GM12878 (cell line): ENCODE measurements at regions not wholly inside any gene's neighbourhood (a gene's known extent, or its start where the extent isn't known, plus 50 kb on each side); places are given as distances from the start of the nearest gene placed in this dataset.

Experiments
- CTCF ChIP-seq, 3 experiments: IDR thresholded peaks in 2 of 3; conservative IDR thresholded peaks in 1 of 3; 2 replicates each; pipeline ENCODE4 v1.5.1; 2011; ENCODE audit warnings: low read depth in 3 of 3, low read length in 3 of 3, mild to moderate bottlenecking in 3 of 3, control low read depth in 2 of 3, moderate library complexity in 2 of 3, inconsistent platforms in 1 of 3, mixed read lengths in 1 of 3; ENCODE audit not compliant: control insufficient read depth in 2 of 3, insufficient read depth in 1 of 3; ENCODE audit errors: extremely low read depth in 1 of 3
- FOS ChIP-seq: IDR thresholded peaks from 3 replicates; pipeline ENCODE4 v1.6.1; 2011; ENCODE audit warnings: borderline replicate concordance; ENCODE audit not compliant: insufficient read length; ENCODE audit errors: extremely low read depth
- GABPA ChIP-seq: IDR thresholded peaks from 2 replicates; pipeline ENCODE4 v1.6.1; 2014; ENCODE audit warnings: antibody characterized with exemption, low read depth, mild to moderate bottlenecking, inconsistent platforms
- MAX ChIP-seq: IDR thresholded peaks from 2 replicates; pipeline ENCODE4 v1.6.1; 2012; ENCODE audit warnings: low read depth, low read length, improper control_type of control experiment
- POLR2AphosphoS5 ChIP-seq: IDR thresholded peaks from 2 replicates; pipeline ENCODE4 v1.6.1; 2011; ENCODE audit warnings: mild to moderate bottlenecking, low read length, inconsistent platforms
- STAT3 ChIP-seq: IDR thresholded peaks from 2 replicates; pipeline ENCODE4 v1.6.1; 2011; ENCODE audit warnings: low read depth, low read length, improper control_type of control experiment

GRCh38 chr16:50859628-50860360, 117.9 kb downstream of the CYLD start:
- TF ChIP-seq STAT3 (no peak), GABPA (no peak), CTCF (IDR thresholded peaks at IDR 0.05 in 2 of 3, conservative IDR thresholded peaks at IDR 0.05 in 1 of 3; ENCODE audit: control insufficient read depth in 2 of 3, extremely low read depth in 1 of 3, insufficient read depth in 1 of 3, low read depth in 3 of 3, low read length in 3 of 3) (no peak), FOS (no peak), MAX (no peak), POLR2AphosphoS5 (no peak)
